ENCODE measurements at regions not wholly inside any gene's neighbourhood (a gene's known extent, or its start where the extent isn't known, plus 50 kb on each side); places are given as distances from the start of the nearest gene placed in this dataset.

DNA sequence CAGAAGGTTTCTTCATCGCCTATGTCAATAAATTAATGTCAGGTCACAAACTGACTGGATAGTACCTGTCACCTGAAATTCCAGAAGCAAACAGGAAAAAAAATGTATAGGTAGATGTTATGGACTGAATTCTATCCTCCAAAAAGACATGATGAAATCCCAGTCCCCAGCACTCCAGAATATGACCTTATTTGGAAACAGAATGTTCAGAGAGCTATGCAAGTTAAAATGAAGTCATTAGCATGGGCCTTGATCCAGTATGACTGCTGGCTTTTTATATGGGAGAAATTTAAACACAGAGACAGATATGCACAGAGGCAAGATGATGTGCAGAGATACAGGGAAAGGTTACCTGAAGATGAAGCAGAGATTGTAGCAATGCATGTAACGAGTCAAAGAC lies 953.4 kb downstream of the ZPLD1 start:
- TF ChIP-seq CTCF (IDR thresholded peaks at IDR 0.05) = no peak
- TF ChIP-seq POLR2A (IDR thresholded peaks at IDR 0.05) = no peak

All from body of pancreas (tissue), 4 donors.